Kidney (tissue), 13 donors: ENCODE measurements at regions not wholly inside any gene's neighbourhood (a gene's known extent, or its start where the extent isn't known, plus 50 kb on each side); places are given as distances from the start of the nearest gene placed in this dataset.

Experiments used
- DNase-seq, 5 donors: peaks; one replicate each; pipeline ENCODE4 v3.0.0-alpha.2; 2013 to 2020
- FAIRE-seq: peaks from 2 replicates; lab custom pipeline; 2012; peaks lifted over from hg19 to GRCh38; lab: Jason Lieb, UNC
- H3K27ac ChIP-seq, 2 donors: one replicate each; pipeline ENCODE4 v1.7.0; 2013; ENCODE audit warnings: low read depth in 2 of 2, low read length in 2 of 2, inconsistent platforms in 1 of 2
- H3K27me3 ChIP-seq: one replicate; pipeline ENCODE4 v1.7.1; 2013; ENCODE audit warnings: low read length, inconsistent platforms; ENCODE audit not compliant: control insufficient read depth, insufficient read depth
- H3K36me3 ChIP-seq, 3 donors: one replicate each; pipeline versions ENCODE4 v1.7.0 to v1.7.1; 2013; ENCODE audit warnings: low read length in 3 of 3, control low read depth in 1 of 3, inconsistent platforms in 1 of 3; ENCODE audit not compliant: insufficient read depth in 3 of 3, control insufficient read depth in 2 of 3
- H3K4me1 ChIP-seq, 3 donors: one replicate each; pipeline versions ENCODE4 v1.7.0 to v1.7.1; 2013; ENCODE audit warnings: low read length in 3 of 3, inconsistent platforms in 1 of 3, low read depth in 1 of 3; ENCODE audit not compliant: control insufficient read depth in 2 of 3, insufficient read depth in 2 of 3
- H3K4me3 ChIP-seq, 3 donors: one replicate each; pipeline versions ENCODE4 v1.7.0 to v1.8.1; 2013; ENCODE audit warnings: low read length in 3 of 3, control low read depth in 1 of 3, inconsistent platforms in 1 of 3
- H3K9ac ChIP-seq, 3 donors: one replicate each; pipeline versions ENCODE4 v1.7.0 to v1.7.1; 2013; ENCODE audit warnings: low read length in 3 of 3, control low read depth in 1 of 3, inconsistent platforms in 1 of 3
- H3K9me3 ChIP-seq, 3 donors: one replicate each; pipeline versions ENCODE4 v1.7.0 to v1.7.1; 2013; ENCODE audit warnings: low read length in 3 of 3, control low read depth in 1 of 3, inconsistent platforms in 1 of 3; ENCODE audit not compliant: control insufficient read depth in 2 of 3, insufficient read depth in 1 of 3
- intact Hi-C: fragments of 100-400 bp; cut with DNase I; formaldehyde crosslinking; loops from one replicate; pipeline ENCODE4 v1.11.1; 2022
- TF ChIP-seq, protein P1 (sequence below): IDR thresholded peaks from 3 replicates; pipeline ENCODE4 v1.5.1; 2012; ENCODE audit warnings: mild to moderate bottlenecking, moderate library complexity, borderline replicate concordance; ENCODE audit not compliant: insufficient read depth; ENCODE audit errors: extremely low read depth
- donor health status: control.
- donor health status: control.
- donor health status: control.
- donor health status: control.
- donor health status: control.
- donor health status: DM: yes; HTN: yes; CAD: no.
- donor health status: Normal renal cell carcinoma (clear cell type).

GRCh38 chr11:26276798-26277424 lies 55.0 kb upstream of the ANO3 start:
- H3K27me3 ChIP-seq = no peaks in the 10 kb centered on the region
- TF ChIP-seq, protein P1, sequence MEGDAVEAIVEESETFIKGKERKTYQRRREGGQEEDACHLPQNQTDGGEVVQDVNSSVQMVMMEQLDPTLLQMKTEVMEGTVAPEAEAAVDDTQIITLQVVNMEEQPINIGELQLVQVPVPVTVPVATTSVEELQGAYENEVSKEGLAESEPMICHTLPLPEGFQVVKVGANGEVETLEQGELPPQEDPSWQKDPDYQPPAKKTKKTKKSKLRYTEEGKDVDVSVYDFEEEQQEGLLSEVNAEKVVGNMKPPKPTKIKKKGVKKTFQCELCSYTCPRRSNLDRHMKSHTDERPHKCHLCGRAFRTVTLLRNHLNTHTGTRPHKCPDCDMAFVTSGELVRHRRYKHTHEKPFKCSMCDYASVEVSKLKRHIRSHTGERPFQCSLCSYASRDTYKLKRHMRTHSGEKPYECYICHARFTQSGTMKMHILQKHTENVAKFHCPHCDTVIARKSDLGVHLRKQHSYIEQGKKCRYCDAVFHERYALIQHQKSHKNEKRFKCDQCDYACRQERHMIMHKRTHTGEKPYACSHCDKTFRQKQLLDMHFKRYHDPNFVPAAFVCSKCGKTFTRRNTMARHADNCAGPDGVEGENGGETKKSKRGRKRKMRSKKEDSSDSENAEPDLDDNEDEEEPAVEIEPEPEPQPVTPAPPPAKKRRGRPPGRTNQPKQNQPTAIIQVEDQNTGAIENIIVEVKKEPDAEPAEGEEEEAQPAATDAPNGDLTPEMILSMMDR = peak; percentile 99
- H3K4me3 ChIP-seq = no peak overlapping the region
- no peaks in the 10 kb centered on the region for H3K9me3 ChIP-seq
- no peak overlapping the region for H3K27ac ChIP-seq
- intact Hi-C loops = no loop called here
- FAIRE-seq (peak; percentile 94), DNase-seq (peak in 4 of 5 donors; percentile 61 to 75 (median 70))
- no peaks in the 10 kb centered on the region for H3K36me3 ChIP-seq
- no peak overlapping the region for H3K9ac ChIP-seq
- no peaks in the 10 kb centered on the region for H3K4me1 ChIP-seq

DNA sequence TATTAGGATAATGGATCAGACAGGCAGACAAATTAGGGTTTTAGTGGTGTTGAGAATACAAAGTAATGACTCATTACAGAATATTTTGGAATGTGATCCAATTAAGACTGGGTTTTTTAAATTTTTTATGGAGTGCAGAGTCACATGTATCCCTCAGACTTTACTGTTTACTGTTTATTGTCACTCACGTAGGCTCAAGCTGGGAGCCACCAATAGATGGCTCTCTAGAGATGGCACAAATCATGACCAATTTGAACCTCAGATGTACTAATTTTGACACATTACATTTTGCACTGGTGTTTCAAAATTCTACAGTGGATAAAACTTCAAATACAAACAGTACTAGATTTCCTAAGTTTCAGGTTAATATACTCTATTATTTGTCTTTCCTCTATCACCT lies 53.6 kb upstream of the ANO3 start:
- Histone ChIP-seq H3K27ac (no peak overlapping the region), H3K4me3 (no peak overlapping the region), H3K27me3 (no peaks in the 10 kb centered on the region), H3K9me3 (no peaks in the 10 kb centered on the region), H3K9ac (no peak overlapping the region), H3K36me3 (no peaks in the 10 kb centered on the region), H3K4me1 (no peaks in the 10 kb centered on the region)
- FAIRE-seq = no peak
- TF ChIP-seq, protein P1 = no peak
- DNase-seq = no peak
- intact Hi-C loops = no loop called here
